C4-2B (cell line): ENCODE measurements at regions not wholly inside any gene's neighbourhood (a gene's known extent, or its start where the extent isn't known, plus 50 kb on each side); places are given as distances from the start of the nearest gene placed in this dataset.

ENCODE experiments used
- ZFX ChIP-seq: fragments of 450-650 bp; IDR thresholded peaks from 2 replicates; pipeline ENCODE4 v1.6.1; 2017
- TF ChIP-seq, protein P1 (sequence below): fragments of 450-650 bp; conservative IDR thresholded peaks from 2 replicates; pipeline ENCODE4 v1.5.1; 2017; ENCODE audit warnings: mild to moderate bottlenecking

DNA sequence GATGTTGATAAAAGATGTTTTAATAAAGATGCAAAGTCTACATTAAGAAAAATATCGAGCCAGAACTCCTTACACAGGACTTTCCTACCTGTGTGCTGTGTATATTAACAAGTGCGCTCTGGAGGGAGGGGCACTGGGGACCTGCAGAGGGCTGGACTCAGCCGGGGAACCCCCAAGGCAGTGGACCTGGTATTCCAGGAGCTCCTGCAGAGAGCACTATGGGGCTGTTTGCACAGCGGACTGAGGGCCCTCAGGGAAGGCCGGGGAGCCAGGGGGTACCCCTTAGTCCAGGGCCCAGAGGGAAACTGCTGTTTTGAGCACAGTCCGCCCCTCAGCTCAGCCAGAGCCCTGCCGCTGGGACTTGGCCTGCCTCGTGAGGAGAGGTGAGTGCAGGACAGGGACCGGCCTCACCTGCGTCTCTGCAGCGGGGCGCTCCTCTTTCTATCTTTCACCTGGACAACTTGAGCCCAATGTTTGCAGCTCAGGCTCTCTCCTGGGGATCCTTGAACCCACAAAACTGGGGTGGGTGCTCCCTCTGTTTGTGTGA is 168.4 kb downstream of the ARL4C start:
- TF ChIP-seq, protein P1, sequence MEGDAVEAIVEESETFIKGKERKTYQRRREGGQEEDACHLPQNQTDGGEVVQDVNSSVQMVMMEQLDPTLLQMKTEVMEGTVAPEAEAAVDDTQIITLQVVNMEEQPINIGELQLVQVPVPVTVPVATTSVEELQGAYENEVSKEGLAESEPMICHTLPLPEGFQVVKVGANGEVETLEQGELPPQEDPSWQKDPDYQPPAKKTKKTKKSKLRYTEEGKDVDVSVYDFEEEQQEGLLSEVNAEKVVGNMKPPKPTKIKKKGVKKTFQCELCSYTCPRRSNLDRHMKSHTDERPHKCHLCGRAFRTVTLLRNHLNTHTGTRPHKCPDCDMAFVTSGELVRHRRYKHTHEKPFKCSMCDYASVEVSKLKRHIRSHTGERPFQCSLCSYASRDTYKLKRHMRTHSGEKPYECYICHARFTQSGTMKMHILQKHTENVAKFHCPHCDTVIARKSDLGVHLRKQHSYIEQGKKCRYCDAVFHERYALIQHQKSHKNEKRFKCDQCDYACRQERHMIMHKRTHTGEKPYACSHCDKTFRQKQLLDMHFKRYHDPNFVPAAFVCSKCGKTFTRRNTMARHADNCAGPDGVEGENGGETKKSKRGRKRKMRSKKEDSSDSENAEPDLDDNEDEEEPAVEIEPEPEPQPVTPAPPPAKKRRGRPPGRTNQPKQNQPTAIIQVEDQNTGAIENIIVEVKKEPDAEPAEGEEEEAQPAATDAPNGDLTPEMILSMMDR = no peak
- no peak for TF ChIP-seq ZFX
